ENCODE measurements at regions not wholly inside any gene's neighbourhood (a gene's known extent, or its start where the extent isn't known, plus 50 kb on each side); places are given as distances from the start of the nearest gene placed in this dataset.

DNA sequence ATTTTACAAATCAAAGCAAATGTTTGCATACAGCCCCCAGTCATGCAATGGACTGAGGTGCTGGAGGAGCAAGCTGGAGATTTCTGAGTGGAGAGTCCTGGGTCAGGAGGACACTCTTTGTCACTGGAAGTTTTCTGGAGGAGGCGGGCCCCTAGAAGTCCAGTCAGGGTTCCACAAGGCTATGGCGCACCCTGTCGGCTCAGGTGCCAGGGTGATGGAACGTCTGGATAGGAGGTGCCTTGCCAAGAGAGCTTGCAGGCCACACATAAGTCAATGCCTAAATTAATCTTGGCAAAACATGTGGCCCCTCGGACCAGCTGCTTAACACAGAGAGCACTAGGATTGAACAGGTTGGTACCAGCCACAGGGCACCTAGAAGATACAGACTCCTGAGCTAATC, 174.7 kb upstream of the CADM1 start:
- no peaks in the 10 kb centered on the region for H3K4me1 Mint-ChIP-seq

DNA sequence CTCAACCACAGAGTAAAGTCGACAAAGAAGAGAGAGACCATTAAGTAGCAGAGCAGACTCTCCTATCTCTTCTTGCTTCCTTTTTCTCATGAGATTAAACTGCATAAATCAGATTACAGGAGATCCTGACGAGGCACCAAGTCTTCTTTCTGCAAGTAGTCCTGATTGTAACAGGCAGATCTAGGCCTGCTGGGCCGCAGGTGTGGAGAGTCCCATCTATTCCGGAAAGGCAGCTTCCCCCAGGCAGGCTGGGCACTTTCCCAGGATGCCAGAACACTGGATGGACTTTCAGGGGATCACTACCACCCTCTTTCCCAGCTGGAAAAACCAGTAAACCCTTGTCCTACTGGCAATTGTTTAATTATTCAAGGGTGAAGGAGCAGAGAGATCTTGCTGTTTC, 173.0 kb upstream of the CADM1 start:
- Mint-ChIP-seq H3K4me3 (no peak overlapping the region), H3K9me3 (no peaks in the 10 kb centered on the region), H3K27ac (ENCODE audit: low read depth) (no peak overlapping the region), H3K27me3 (peaks cover 30% of the 10 kb centered on the region), H3K4me1 (no peaks in the 10 kb centered on the region), H3K36me3 (ENCODE audit: insufficient read depth) (no peaks in the 10 kb centered on the region)
- DNase-seq (ENCODE audit: low spot score in 2 of 2) (no peak), ATAC-seq (replicated peaks; ENCODE audit: extremely low read depth, poor library complexity, severe bottlenecking) (no peak)

More for the DNA sequence above, 174.7 kb upstream of the CADM1 start:
- Mint-ChIP-seq H3K27ac (ENCODE audit: low read depth) (no peak overlapping the region), H3K27me3 (peaks cover 44% of the 10 kb centered on the region), H3K9me3 (no peaks in the 10 kb centered on the region), H3K4me3 (no peak overlapping the region), H3K36me3 (ENCODE audit: insufficient read depth) (no peaks in the 10 kb centered on the region)
- ATAC-seq (replicated peaks; ENCODE audit: extremely low read depth, poor library complexity, severe bottlenecking): no peak
- DNase-seq (ENCODE audit: low spot score in 2 of 2): no peak

DNA sequence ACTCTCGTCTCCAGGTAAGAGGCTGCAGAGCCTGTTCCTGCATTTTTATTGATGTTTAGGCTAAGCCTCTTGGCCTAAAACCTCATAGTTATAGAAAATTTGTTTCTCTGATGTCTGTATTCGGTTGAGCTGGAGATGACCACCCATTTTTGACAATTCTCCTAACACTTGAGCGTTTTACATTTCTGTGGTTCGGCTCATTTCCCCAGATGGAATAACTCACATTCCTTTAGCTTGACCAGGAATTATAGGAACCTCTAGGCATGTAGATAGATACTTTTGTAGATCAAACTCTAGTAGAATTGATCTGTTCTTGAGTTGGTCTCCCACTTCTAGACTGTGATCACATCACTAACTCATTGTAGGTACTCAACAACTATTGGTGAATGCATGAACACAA, 172.6 kb upstream of the CADM1 start:
- Mint-ChIP-seq H3K27ac (ENCODE audit: low read depth) (no peak overlapping the region), H3K4me3 (no peak overlapping the region), H3K4me1 (no peaks in the 10 kb centered on the region), H3K36me3 (ENCODE audit: insufficient read depth) (no peaks in the 10 kb centered on the region), H3K9me3 (no peaks in the 10 kb centered on the region), H3K27me3 (peaks cover 27% of the 10 kb centered on the region)
- ATAC-seq (replicated peaks; ENCODE audit: extremely low read depth, poor library complexity, severe bottlenecking): no peak
- DNase-seq (ENCODE audit: low spot score in 2 of 2): no peak

GRCh38 chr11:115676206-115676605, 172.0 kb upstream of the CADM1 start:
- Mint-ChIP-seq H3K36me3 (ENCODE audit: insufficient read depth) (no peaks in the 10 kb centered on the region), H3K27ac (ENCODE audit: low read depth) (no peak overlapping the region), H3K9me3 (no peaks in the 10 kb centered on the region), H3K4me3 (no peak overlapping the region), H3K4me1 (no peaks in the 10 kb centered on the region), H3K27me3 (peaks cover 27% of the 10 kb centered on the region)
- ATAC-seq (replicated peaks; ENCODE audit: extremely low read depth, poor library complexity, severe bottlenecking) (no peak), DNase-seq (ENCODE audit: low spot score in 2 of 2) (no peak)

GRCh38 chr11:115674937-115675544, 170.8 kb upstream of the CADM1 start:
- DNase-seq (ENCODE audit: low spot score in 2 of 2): no peak
- no peaks in the 10 kb centered on the region for H3K36me3 Mint-ChIP-seq (ENCODE audit: insufficient read depth)
- H3K4me1 Mint-ChIP-seq: no peaks in the 10 kb centered on the region
- ATAC-seq (replicated peaks; ENCODE audit: extremely low read depth, poor library complexity, severe bottlenecking): no peak
- no peak overlapping the region for H3K4me3 Mint-ChIP-seq
- H3K9me3 Mint-ChIP-seq: no peaks in the 10 kb centered on the region
- H3K27me3 Mint-ChIP-seq: peaks cover 27% of the 10 kb centered on the region
- H3K27ac Mint-ChIP-seq (ENCODE audit: low read depth): no peak overlapping the region

GRCh38 chr11:115674176-115674936, 170.1 kb upstream of the CADM1 start:
- no peak overlapping the region for H3K27ac Mint-ChIP-seq (ENCODE audit: low read depth)
- DNase-seq (ENCODE audit: low spot score in 2 of 2) (no peak), ATAC-seq (replicated peaks; ENCODE audit: extremely low read depth, poor library complexity, severe bottlenecking) (no peak)

DNA sequence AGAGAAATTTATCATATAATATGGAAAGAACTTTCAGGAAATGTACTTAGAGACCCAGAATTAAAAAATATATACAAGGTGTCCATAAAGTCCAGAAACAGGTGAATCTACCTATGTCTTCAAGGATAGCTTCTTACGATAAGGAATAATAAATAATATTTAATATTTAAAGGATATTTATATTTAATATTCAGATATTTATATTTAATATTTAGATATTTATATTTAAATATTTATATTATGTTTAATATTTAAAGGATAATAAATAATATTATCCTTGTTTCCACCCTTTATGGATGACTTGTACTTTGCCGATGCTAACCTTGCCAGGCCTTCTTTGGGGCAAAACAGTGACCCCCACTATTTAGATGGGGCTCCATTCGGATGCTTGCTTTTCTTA, 169.5 kb upstream of the CADM1 start:
- Mint-ChIP-seq H3K4me1 (no peaks in the 10 kb centered on the region), H3K27ac (ENCODE audit: low read depth) (no peak overlapping the region), H3K36me3 (ENCODE audit: insufficient read depth) (no peaks in the 10 kb centered on the region), H3K4me3 (no peak overlapping the region), H3K27me3 (peaks cover 28% of the 10 kb centered on the region), H3K9me3 (no peaks in the 10 kb centered on the region)
- ATAC-seq (replicated peaks; ENCODE audit: extremely low read depth, poor library complexity, severe bottlenecking): no peak
- DNase-seq (ENCODE audit: low spot score in 2 of 2): no peak

More at GRCh38 chr11:115674176-115674936, 170.1 kb upstream of the CADM1 start:
- Mint-ChIP-seq H3K9me3 (no peaks in the 10 kb centered on the region), H3K36me3 (ENCODE audit: insufficient read depth) (no peaks in the 10 kb centered on the region), H3K4me3 (no peak overlapping the region), H3K4me1 (no peaks in the 10 kb centered on the region), H3K27me3 (peaks cover 27% of the 10 kb centered on the region)

DNA sequence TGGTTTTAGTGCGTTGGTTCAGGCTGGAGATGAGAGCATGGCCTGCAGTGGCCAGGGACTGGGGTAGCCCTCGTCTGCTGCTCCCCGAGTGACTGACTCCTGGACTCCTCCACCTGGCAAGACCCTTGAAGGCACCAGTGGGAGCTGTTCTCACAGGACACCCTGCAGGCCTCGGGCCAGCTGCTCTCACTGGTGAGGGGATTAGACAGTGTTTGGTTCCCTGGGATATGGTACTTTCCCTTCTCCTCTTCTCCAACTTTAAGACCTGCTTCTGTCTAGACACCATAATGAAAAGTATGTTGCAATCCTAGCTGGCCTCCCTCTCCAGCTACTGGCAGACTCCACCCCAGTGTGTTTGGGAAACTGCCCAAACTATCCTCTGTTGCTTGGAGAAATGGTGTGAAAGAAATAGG, 168.8 kb upstream of the CADM1 start:
- H3K4me3 Mint-ChIP-seq: no peak overlapping the region
- H3K27ac Mint-ChIP-seq (ENCODE audit: low read depth): no peak overlapping the region
- DNase-seq (ENCODE audit: low spot score in 2 of 2): no peak

DNA sequence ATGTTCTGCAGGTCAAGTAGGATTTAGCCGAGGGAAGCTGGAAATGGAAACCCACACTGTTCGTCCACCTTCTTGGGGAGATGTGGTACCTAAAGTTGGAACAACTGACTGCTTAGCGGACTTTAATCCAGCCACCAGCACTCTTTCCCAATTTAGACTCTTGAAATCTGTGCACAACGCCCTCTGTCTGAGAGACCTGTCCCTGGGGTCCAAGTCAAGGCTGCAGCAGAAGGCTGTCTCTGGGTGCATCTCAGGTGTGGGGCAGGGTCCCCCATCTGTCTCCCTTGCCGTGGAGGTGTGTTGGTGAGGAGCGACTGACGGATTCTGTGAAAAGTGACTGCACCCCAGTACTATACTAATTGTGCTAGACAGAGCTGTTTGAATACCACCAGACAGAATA, 168.2 kb upstream of the CADM1 start:
- no peaks in the 10 kb centered on the region for H3K4me1 Mint-ChIP-seq

More for the DNA sequence above, 168.8 kb upstream of the CADM1 start:
- no peak for ATAC-seq (replicated peaks; ENCODE audit: extremely low read depth, poor library complexity, severe bottlenecking)
- H3K36me3 Mint-ChIP-seq (ENCODE audit: insufficient read depth): no peaks in the 10 kb centered on the region
- no peaks in the 10 kb centered on the region for H3K9me3 Mint-ChIP-seq
- H3K4me1 Mint-ChIP-seq: no peaks in the 10 kb centered on the region
- peaks cover 26% of the 10 kb centered on the region for H3K27me3 Mint-ChIP-seq

DNA sequence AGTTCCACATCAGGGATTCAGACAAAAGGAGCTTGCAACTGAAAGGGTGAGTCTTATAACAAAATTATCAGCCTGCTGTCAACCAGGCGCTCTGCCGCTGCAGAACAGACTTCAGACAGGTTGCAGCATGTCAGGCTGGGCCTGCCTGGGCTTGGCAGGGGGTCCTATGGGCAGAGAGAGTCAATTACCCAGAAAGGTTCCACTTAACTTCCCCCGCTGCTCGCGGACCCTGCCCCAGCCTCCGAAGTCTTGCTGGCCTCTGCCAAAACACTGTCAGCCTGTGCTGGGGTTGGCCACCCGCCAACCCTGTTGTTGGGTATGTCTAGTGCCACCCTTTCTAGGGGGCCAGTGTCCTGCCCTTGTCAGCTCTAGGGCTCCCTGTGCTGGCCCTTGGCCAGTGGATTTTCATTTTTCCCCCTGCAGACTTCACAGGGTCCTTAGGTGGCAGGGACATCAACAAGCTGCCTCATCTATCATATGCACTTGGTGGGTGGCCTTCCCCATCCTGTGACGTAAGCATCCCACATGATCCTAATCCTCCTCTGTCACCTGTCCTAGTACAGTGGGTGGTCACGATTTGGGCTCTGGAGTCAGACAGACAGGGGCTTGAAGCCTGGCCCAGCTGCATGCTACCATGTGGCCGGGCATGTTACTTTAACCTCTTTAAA, 166.5 kb upstream of the CADM1 start:
- ATAC-seq (replicated peaks; ENCODE audit: extremely low read depth, poor library complexity, severe bottlenecking) (no peak), DNase-seq (ENCODE audit: low spot score in 2 of 2) (no peak)
- no peaks in the 10 kb centered on the region for H3K36me3 Mint-ChIP-seq (ENCODE audit: insufficient read depth)
- H3K27ac Mint-ChIP-seq (ENCODE audit: low read depth): no peak overlapping the region
- no peak overlapping the region for H3K4me3 Mint-ChIP-seq
- H3K9me3 Mint-ChIP-seq: no peaks in the 10 kb centered on the region
- no peaks in the 10 kb centered on the region for H3K4me1 Mint-ChIP-seq
- H3K27me3 Mint-ChIP-seq: peaks cover 7% of the 10 kb centered on the region

More for the DNA sequence above, 168.2 kb upstream of the CADM1 start:
- Mint-ChIP-seq H3K27ac (ENCODE audit: low read depth) (no peak overlapping the region), H3K4me3 (no peak overlapping the region), H3K27me3 (peaks cover 20% of the 10 kb centered on the region), H3K36me3 (ENCODE audit: insufficient read depth) (no peaks in the 10 kb centered on the region), H3K9me3 (no peaks in the 10 kb centered on the region)
- no peak for DNase-seq (ENCODE audit: low spot score in 2 of 2)
- no peak for ATAC-seq (replicated peaks; ENCODE audit: extremely low read depth, poor library complexity, severe bottlenecking)

GRCh38 chr11:115665958-115666357, 161.7 kb upstream of the CADM1 start:
- H3K27ac Mint-ChIP-seq (ENCODE audit: low read depth): no peak overlapping the region
- H3K36me3 Mint-ChIP-seq (ENCODE audit: insufficient read depth): no peaks in the 10 kb centered on the region
- H3K4me1 Mint-ChIP-seq: no peaks in the 10 kb centered on the region
- no peak for DNase-seq (ENCODE audit: low spot score in 2 of 2)
- H3K9me3 Mint-ChIP-seq: no peaks in the 10 kb centered on the region
- H3K27me3 Mint-ChIP-seq: peaks cover 39% of the 10 kb centered on the region
- no peak overlapping the region for H3K4me3 Mint-ChIP-seq
- no peak for ATAC-seq (replicated peaks; ENCODE audit: extremely low read depth, poor library complexity, severe bottlenecking)

DNA sequence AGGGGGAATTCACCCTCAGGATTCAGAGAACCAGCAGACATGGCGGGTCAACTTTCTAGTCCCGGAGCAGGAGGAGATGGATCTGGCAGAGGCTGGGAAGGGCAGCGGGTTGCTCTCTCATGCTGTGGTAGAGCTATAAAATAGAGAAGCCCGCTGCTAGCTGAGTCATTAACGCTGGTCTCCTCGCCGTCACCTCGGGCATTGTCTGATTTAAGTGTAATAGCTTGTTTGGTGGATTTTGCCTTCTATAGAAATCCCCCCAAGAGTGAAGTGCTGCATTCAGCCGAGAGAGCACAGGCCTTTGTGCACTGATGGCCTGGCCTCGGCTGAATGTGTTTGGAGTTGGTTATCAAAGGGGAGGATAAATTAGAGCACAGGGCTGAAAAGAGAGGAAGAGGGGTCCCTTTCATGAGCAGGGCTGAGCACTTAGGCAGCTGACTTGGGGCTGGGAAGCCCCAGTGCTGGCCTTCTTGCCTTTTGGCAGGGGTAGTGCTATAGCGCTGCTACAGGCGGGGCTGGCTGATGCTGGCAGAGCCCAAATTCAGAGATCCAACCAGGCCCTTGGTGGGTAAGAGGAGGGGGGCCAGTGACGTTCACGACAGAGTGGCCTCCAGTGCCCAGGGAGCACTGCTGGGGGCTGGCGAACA, 161.1 kb upstream of the CADM1 start:
- DNase-seq (ENCODE audit: low spot score in 2 of 2) (no peak), ATAC-seq (replicated peaks; ENCODE audit: extremely low read depth, poor library complexity, severe bottlenecking) (no peak)
- Mint-ChIP-seq H3K9me3 (no peaks in the 10 kb centered on the region), H3K4me1 (peaks cover 4% of the 10 kb centered on the region), H3K27ac (ENCODE audit: low read depth) (no peak overlapping the region), H3K27me3 (peaks cover 46% of the 10 kb centered on the region), H3K36me3 (ENCODE audit: insufficient read depth) (peaks cover 1% of the 10 kb centered on the region), H3K4me3 (no peak overlapping the region)

All from central memory CD8-positive, alpha-beta T cell (primary cell).